ENCODE measurements at regions not wholly inside any gene's neighbourhood (a gene's known extent, or its start where the extent isn't known, plus 50 kb on each side); places are given as distances from the start of the nearest gene placed in this dataset.

DNA sequence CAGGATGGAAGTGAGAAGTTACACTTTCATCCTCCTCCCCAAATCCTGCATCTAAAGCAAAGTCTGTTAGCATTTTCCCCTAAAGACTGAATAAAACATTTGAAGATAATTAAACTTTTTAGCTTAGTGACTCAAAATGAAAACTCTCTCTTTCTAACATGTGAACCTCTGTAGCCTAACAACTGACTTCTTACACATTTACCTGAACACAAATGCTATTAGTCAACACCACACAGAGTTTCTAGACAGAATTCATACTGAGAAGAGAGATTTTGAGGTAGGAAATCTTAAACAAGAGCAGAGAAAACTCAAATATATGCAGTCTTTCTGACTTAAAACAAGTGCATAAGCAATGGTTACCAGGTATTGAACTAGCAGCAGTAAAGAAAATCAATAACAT, 149.9 kb upstream of the SMLR1 start:
- CTCF ChIA-PET: no interaction called here
- no peak for DNase-seq
- no peak overlapping the region for H3K4me2 ChIP-seq (replicated peaks; ENCODE audit: low read depth, low read length, poor library complexity, severe bottlenecking)
- intact Hi-C loops (cut with micrococcal nuclease): no loop called here
- H4K20me1 ChIP-seq (ENCODE audit: control insufficient read depth, insufficient read depth, low read length, poor library complexity, severe bottlenecking): no peaks in the 10 kb centered on the region
- H3K4me1 Mint-ChIP-seq: no peaks in the 10 kb centered on the region
- ATAC-seq (ENCODE audit: low read depth): no peak
- no peaks in the 10 kb centered on the region for H3K27me3 ChIP-seq (replicated peaks in 1 of 4; ENCODE audit: control extremely low read depth in 1 of 4, control insufficient read depth in 3 of 4, insufficient read depth in 4 of 4, low read length in 3 of 4)
- H3K27me3 Mint-ChIP-seq: peaks cover 4% of the 10 kb centered on the region
- no peaks in the 10 kb centered on the region for H3K79me2 ChIP-seq (ENCODE audit: control insufficient read depth, insufficient read depth, low read length)
- H3K9ac ChIP-seq (ENCODE audit: low read length): no peak overlapping the region
- POLR2A ChIA-PET: no interaction called here
- no peak overlapping the region for H2AFZ ChIP-seq (ENCODE audit: insufficient read depth, low read depth, low read length, poor library complexity, severe bottlenecking)
- no peaks in the 10 kb centered on the region for H3K9me3 Mint-ChIP-seq (ENCODE audit: insufficient read depth)
- no peaks in the 10 kb centered on the region for H3K4me1 ChIP-seq (ENCODE audit: control insufficient read depth in 2 of 2, insufficient read depth in 2 of 2, low read length in 2 of 2)
- H3K27ac ChIP-seq (ENCODE audit: low read length in 2 of 2): no peak overlapping the region
- H3K9me3 ChIP-seq (ENCODE audit: control extremely low read depth in 1 of 3, control insufficient read depth in 2 of 3, insufficient read depth in 1 of 3, low read length in 2 of 3): no peaks in the 10 kb centered on the region
- no peak overlapping the region for H3K4me3 Mint-ChIP-seq
- TF ChIP-seq CTCF (IDR thresholded peaks at IDR 0.05) (no peak), EZH2 (IDR thresholded peaks at IDR 0.05; ENCODE audit: borderline replicate concordance, insufficient read depth, low read depth, low read length, poor library complexity, severe bottlenecking) (no peak)
- no peaks in the 10 kb centered on the region for H3K36me3 ChIP-seq (replicated peaks in 1 of 2; ENCODE audit: control extremely low read depth in 1 of 2, control insufficient read depth in 1 of 2, extremely low read depth in 1 of 2, insufficient read depth in 2 of 2, low read length in 1 of 2)
- H3K4me3 ChIP-seq (ENCODE audit: control extremely low read depth in 1 of 5, extremely low read depth in 1 of 5, insufficient read depth in 1 of 5, low read depth in 2 of 5, low read length in 4 of 5): no peak overlapping the region
- no peak overlapping the region for H3K27ac Mint-ChIP-seq

GRCh38 chr6:130677766-130678165, 149.4 kb upstream of the SMLR1 start:
- CTCF ChIA-PET: no interaction called here
- H3K27ac ChIP-seq (ENCODE audit: low read length in 2 of 2): no peak overlapping the region
- DNase-seq: no peak
- intact Hi-C loops (cut with micrococcal nuclease): no loop called here
- Mint-ChIP-seq H3K4me1 (no peaks in the 10 kb centered on the region), H3K9me3 (ENCODE audit: insufficient read depth) (no peaks in the 10 kb centered on the region), H3K27ac (no peak overlapping the region), H3K4me3 (no peak overlapping the region), H3K27me3 (peaks cover 4% of the 10 kb centered on the region)
- ATAC-seq (ENCODE audit: low read depth): no peak
- no peaks in the 10 kb centered on the region for H3K79me2 ChIP-seq (ENCODE audit: control insufficient read depth, insufficient read depth, low read length)
- H3K4me3 ChIP-seq (ENCODE audit: control extremely low read depth in 1 of 5, extremely low read depth in 1 of 5, insufficient read depth in 1 of 5, low read depth in 2 of 5, low read length in 4 of 5): no peak overlapping the region
- POLR2A ChIA-PET: no interaction called here
- H3K4me2 ChIP-seq (replicated peaks; ENCODE audit: low read depth, low read length, poor library complexity, severe bottlenecking): no peak overlapping the region
- no peak overlapping the region for H3K9ac ChIP-seq (ENCODE audit: low read length)
- H3K9me3 ChIP-seq (ENCODE audit: control extremely low read depth in 1 of 3, control insufficient read depth in 2 of 3, insufficient read depth in 1 of 3, low read length in 2 of 3): no peaks in the 10 kb centered on the region
- no peak overlapping the region for H2AFZ ChIP-seq (ENCODE audit: insufficient read depth, low read depth, low read length, poor library complexity, severe bottlenecking)
- no peak for TF ChIP-seq EZH2 (IDR thresholded peaks at IDR 0.05; ENCODE audit: borderline replicate concordance, insufficient read depth, low read depth, low read length, poor library complexity, severe bottlenecking)
- no peak for TF ChIP-seq CTCF (IDR thresholded peaks at IDR 0.05)
- no peaks in the 10 kb centered on the region for H3K4me1 ChIP-seq (ENCODE audit: control insufficient read depth in 2 of 2, insufficient read depth in 2 of 2, low read length in 2 of 2)
- no peaks in the 10 kb centered on the region for H3K36me3 ChIP-seq (replicated peaks in 1 of 2; ENCODE audit: control extremely low read depth in 1 of 2, control insufficient read depth in 1 of 2, extremely low read depth in 1 of 2, insufficient read depth in 2 of 2, low read length in 1 of 2)
- WGBS (ENCODE audit: insufficient coverage): 100% methylated on average over 1 of the region's 3 CpGs
- H3K27me3 ChIP-seq (replicated peaks in 1 of 4; ENCODE audit: control extremely low read depth in 1 of 4, control insufficient read depth in 3 of 4, insufficient read depth in 4 of 4, low read length in 3 of 4): no peaks in the 10 kb centered on the region
- H4K20me1 ChIP-seq (ENCODE audit: control insufficient read depth, insufficient read depth, low read length, poor library complexity, severe bottlenecking): no peaks in the 10 kb centered on the region
